HepG2 (cell line): ENCODE measurements at regions not wholly inside any gene's neighbourhood (a gene's known extent, or its start where the extent isn't known, plus 50 kb on each side); places are given as distances from the start of the nearest gene placed in this dataset.

Experiments
- CTCF ChIP-seq: sonication (generic); formaldehyde crosslinking; IDR thresholded peaks from 2 replicates; pipeline ENCODE4 v1.5.0; 2020; ENCODE audit warnings: mild to moderate bottlenecking, missing genetic modification reagents, moderate library complexity
- SMAD9 ChIP-seq: sonication (generic); formaldehyde crosslinking; IDR thresholded peaks from 2 replicates; pipeline ENCODE4 v1.5.1; 2020; ENCODE audit warnings: mild to moderate bottlenecking, missing genetic modification reagents

- TF ChIP-seq SMAD9 (CRISPR knock-in tag) (no peak), CTCF (CRISPR knock-in tag) (no peak)
These were observed 630.9 kb downstream of the IRX1 start for GRCh38 chr5:4226565-4226964.
